ENCODE measurements at regions not wholly inside any gene's neighbourhood (a gene's known extent, or its start where the extent isn't known, plus 50 kb on each side); places are given as distances from the start of the nearest gene placed in this dataset.

GRCh38 chr15:96622714-96623113 is 292.2 kb downstream of the NR2F2 start (continued):
- TF ChIP-seq ZNF841 (CRISPR knock-in tag; IDR thresholded peaks at IDR 0.05; ENCODE audit: borderline replicate concordance), result no peak
- TF ChIP-seq IRX3 (CRISPR knock-in tag; IDR thresholded peaks at IDR 0.05; ENCODE audit: borderline replicate concordance, low read depth), result no peak
- TF ChIP-seq FOXO4 (CRISPR knock-in tag; conservative IDR thresholded peaks at IDR 0.05), result no peak
- TF ChIP-seq ZBTB1 (CRISPR knock-in tag; IDR thresholded peaks at IDR 0.05; ENCODE audit: borderline replicate concordance), result no peak
- TF ChIP-seq ZNF83 (CRISPR knock-in tag; IDR thresholded peaks at IDR 0.05; ENCODE audit: borderline replicate concordance), result no peak
- TF ChIP-seq HMGXB4 (CRISPR knock-in tag; IDR thresholded peaks at IDR 0.05; ENCODE audit: borderline replicate concordance in 1 of 2, low read depth in 1 of 2), result no peak
- TF ChIP-seq ZBTB20 (CRISPR knock-in tag; IDR thresholded peaks at IDR 0.05; ENCODE audit: borderline replicate concordance, low read depth), result no peak
- no peak for TF ChIP-seq PHF8 (CRISPR knock-in tag; IDR thresholded peaks at IDR 0.05)
- no peak for TF ChIP-seq NR3C1 (CRISPR knock-in tag; IDR thresholded peaks at IDR 0.05)
- TF ChIP-seq JUN (CRISPR knock-in tag; IDR thresholded peaks at IDR 0.05), result no peak
- TF ChIP-seq ZNF142 (CRISPR knock-in tag; IDR thresholded peaks at IDR 0.05), result no peak
- no peak for TF ChIP-seq SOX6 (IDR thresholded peaks at IDR 0.05)
- TF ChIP-seq SOX6 (CRISPR knock-in tag; IDR thresholded peaks at IDR 0.05), result no peak

Data from HepG2 (cell line).